Mesothelial cell of epicardium (in vitro differentiated cells): ENCODE measurements at regions not wholly inside any gene's neighbourhood (a gene's known extent, or its start where the extent isn't known, plus 50 kb on each side); places are given as distances from the start of the nearest gene placed in this dataset.
"Not testable (repeated sequence)": the region's sequence is repeated elsewhere in the genome, so short reads cannot be mapped to it uniquely, and the experiment has no call there.

Experiments used
- DNase-seq, 2 experiments: peaks; one replicate each; pipeline ENCODE4 v3.0.0; 2021; ENCODE audit warnings: low spot score in 2 of 2; ENCODE audit not compliant: unreplicated experiment in 2 of 2
- H3K27ac Mint-ChIP-seq: 2 replicates; pipeline ENCODE4 v1.8.0; 2021; ENCODE audit warnings: mixed read lengths
- H3K27me3 Mint-ChIP-seq: 2 replicates; pipeline ENCODE4 v1.8.0; 2021; ENCODE audit warnings: low read depth, mixed read lengths
- H3K36me3 Mint-ChIP-seq: 2 replicates; pipeline ENCODE4 v1.8.0; 2021; ENCODE audit warnings: mixed read lengths
- H3K4me1 Mint-ChIP-seq: 2 replicates; pipeline ENCODE4 v1.8.0; 2021; ENCODE audit warnings: mixed read lengths
- H3K4me3 Mint-ChIP-seq: 2 replicates; pipeline ENCODE4 v1.8.0; 2021; ENCODE audit warnings: mild to moderate bottlenecking, moderate library complexity, mixed read lengths
- H3K9me3 Mint-ChIP-seq: 2 replicates; pipeline ENCODE4 v1.8.0; 2021; ENCODE audit warnings: mixed read lengths
- TF ChIP-seq, protein P1 (sequence below): fragments of 200-600 bp; sonication (generic); IDR thresholded peaks from one replicate; pipeline ENCODE4 v1.5.0; 2021; ENCODE audit warnings: antibody characterized with exemption; ENCODE audit not compliant: unreplicated experiment

GRCh38 chr2:240191001-240191400 is 50.5 kb upstream of the OTOS start:
- TF ChIP-seq, protein P1, sequence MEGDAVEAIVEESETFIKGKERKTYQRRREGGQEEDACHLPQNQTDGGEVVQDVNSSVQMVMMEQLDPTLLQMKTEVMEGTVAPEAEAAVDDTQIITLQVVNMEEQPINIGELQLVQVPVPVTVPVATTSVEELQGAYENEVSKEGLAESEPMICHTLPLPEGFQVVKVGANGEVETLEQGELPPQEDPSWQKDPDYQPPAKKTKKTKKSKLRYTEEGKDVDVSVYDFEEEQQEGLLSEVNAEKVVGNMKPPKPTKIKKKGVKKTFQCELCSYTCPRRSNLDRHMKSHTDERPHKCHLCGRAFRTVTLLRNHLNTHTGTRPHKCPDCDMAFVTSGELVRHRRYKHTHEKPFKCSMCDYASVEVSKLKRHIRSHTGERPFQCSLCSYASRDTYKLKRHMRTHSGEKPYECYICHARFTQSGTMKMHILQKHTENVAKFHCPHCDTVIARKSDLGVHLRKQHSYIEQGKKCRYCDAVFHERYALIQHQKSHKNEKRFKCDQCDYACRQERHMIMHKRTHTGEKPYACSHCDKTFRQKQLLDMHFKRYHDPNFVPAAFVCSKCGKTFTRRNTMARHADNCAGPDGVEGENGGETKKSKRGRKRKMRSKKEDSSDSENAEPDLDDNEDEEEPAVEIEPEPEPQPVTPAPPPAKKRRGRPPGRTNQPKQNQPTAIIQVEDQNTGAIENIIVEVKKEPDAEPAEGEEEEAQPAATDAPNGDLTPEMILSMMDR, result no peak
- H3K9me3 Mint-ChIP-seq, result peaks cover 19% of the 10 kb centered on the region

DNA sequence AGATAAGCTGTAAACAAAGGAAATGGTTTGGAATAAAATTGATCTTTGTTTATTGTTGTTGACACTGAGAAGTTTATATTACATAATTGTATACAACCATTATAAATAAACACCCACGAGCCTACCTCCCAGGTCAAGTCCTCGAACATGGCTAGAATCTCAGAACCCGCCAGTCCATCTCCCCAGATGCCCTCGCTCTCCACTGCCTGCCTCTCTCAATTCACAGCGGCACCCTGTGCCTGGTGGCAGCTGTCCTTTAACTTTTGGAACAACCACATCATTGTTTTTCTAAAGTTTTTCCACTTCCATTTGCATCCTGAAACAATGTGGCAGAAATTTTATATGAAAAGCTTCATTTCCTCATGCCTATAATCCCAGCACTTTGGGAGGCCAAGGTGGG is 52.2 kb upstream of the OTOS start:
- H3K9me3 Mint-ChIP-seq, result peaks cover 12% of the 10 kb centered on the region
- no peaks in the 10 kb centered on the region for H3K4me1 Mint-ChIP-seq
- H3K27me3 Mint-ChIP-seq, result peaks cover 51% of the 10 kb centered on the region
- no peak overlapping the region for H3K4me3 Mint-ChIP-seq
- H3K36me3 Mint-ChIP-seq, result no peaks in the 10 kb centered on the region
- DNase-seq, result no peak
- TF ChIP-seq, protein P1, result no peak
- H3K27ac Mint-ChIP-seq, result no peak overlapping the region

More at GRCh38 chr2:240191001-240191400, 50.5 kb upstream of the OTOS start:
- Mint-ChIP-seq H3K36me3 (no peaks in the 10 kb centered on the region), H3K4me1 (no peaks in the 10 kb centered on the region), H3K27me3 (peaks cover 56% of the 10 kb centered on the region), H3K4me3 (no peak overlapping the region), H3K27ac (no peak overlapping the region)
- no peak for DNase-seq

- not testable (repeated sequence) for H3K36me3 Mint-ChIP-seq, H3K4me3 Mint-ChIP-seq, H3K4me1 Mint-ChIP-seq, H3K27ac Mint-ChIP-seq, H3K9me3 Mint-ChIP-seq, DNase-seq
- H3K27me3 Mint-ChIP-seq, result peaks cover 43% of the 10 kb centered on the region
Observed at GRCh38 chr2:240194341-240194762, 53.9 kb upstream of the OTOS start.

GRCh38 chr2:240195316-240195861 is 54.9 kb upstream of the OTOS start:
- Mint-ChIP-seq H3K27ac (no peak overlapping the region), H3K4me3 (no peak overlapping the region), H3K36me3 (no peaks in the 10 kb centered on the region), H3K9me3 (no peaks in the 10 kb centered on the region), H3K4me1 (no peaks in the 10 kb centered on the region), H3K27me3 (peaks cover 43% of the 10 kb centered on the region)
- TF ChIP-seq, protein P1, result no peak
- no peak for DNase-seq

DNA sequence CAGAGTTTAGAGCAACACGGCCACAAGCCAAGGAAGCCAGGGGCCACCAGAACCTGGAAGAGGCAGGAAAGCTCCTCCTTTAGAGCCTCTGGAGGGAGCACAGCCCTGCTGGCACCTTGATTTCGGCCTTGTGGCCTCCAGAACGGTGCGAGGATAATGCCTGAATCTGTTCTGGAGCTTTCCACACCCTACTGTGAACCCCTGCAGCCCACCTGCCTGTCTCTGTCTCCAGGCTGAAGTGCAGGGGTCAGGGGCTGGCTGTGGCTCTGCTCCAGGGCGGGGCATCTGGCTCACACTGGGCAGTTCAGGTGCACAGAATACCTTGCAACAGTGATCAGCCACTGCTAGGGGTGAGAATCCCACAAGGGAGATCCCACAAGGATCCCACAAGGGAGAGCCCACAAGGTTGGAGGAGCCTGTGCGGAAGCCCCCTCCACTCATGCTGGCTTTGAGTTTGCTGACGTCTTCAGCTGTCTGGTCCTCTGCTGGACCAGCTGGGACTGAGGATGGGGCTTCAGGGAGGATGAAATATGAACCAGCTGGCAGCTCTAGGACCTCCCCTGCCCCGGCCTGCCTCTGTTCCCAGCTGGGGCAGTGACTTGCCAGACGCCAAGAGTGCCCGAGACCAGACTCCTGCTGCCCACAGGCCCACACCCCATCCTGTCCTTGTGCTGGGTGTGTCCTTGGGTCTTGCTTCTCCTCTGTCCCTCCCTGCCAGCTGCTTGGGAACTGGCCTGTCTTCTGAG is 56.4 kb upstream of the OTOS start:
- Mint-ChIP-seq H3K27ac (no peak overlapping the region), H3K27me3 (peaks cover 39% of the 10 kb centered on the region), H3K4me3 (no peak overlapping the region), H3K9me3 (no peaks in the 10 kb centered on the region), H3K4me1 (no peaks in the 10 kb centered on the region), H3K36me3 (no peaks in the 10 kb centered on the region)
- DNase-seq, result peak in 1 of 2 experiments; percentile 35
- TF ChIP-seq, protein P1, result no peak

DNA sequence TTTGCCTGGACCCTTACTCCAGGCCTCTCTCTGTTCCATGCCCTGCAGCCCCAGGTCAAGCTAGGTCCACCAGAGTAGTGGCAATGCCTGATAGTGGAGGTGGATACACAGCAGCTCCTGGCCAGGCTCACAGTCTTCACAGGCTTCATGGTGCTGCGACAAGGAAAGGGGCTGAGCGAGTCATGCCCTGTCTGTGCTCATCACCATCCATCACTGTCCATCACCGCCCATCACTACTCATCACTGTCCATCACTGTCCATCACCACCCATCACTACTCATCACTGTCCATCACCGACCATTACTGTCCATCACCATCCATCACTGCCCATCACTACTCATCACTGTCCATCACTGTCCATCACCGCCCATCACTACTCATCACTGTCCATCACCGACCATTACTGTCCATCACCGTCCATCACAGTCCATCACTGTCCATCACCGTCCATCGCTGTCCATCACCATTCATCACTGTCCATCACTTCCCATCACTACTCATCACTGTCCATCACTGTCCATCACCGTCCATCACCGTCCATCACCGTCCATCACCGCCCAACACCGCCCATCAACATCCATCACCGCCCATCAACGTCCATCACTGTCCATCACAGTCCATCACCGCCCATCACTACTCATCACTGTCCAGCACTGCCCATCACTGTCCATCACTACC is 57.1 kb upstream of the OTOS start:
- peak in 1 of 2 experiments; percentile 37 for DNase-seq
- Mint-ChIP-seq H3K27ac (no peak overlapping the region), H3K27me3 (peaks cover 33% of the 10 kb centered on the region), H3K9me3 (no peaks in the 10 kb centered on the region), H3K36me3 (no peaks in the 10 kb centered on the region), H3K4me3 (no peak overlapping the region), H3K4me1 (no peaks in the 10 kb centered on the region)
- TF ChIP-seq, protein P1, result no peak
